ENCODE measurements at regions not wholly inside any gene's neighbourhood (a gene's known extent, or its start where the extent isn't known, plus 50 kb on each side); places are given as distances from the start of the nearest gene placed in this dataset.

- no peaks in the 10 kb centered on the region for H3F3A ChIP-seq (ENCODE audit: insufficient read depth)
- no peak overlapping the region for H3K27ac ChIP-seq (ENCODE audit: low read depth, low read length)
- no peaks in the 10 kb centered on the region for H4K20me1 ChIP-seq (ENCODE audit: low read depth, low read length)
- H3K9me2 ChIP-seq (replicated peaks; ENCODE audit: insufficient read depth, low read length) = no peaks in the 10 kb centered on the region
- no peak overlapping the region for H3K4me3 ChIP-seq (ENCODE audit: insufficient read depth, low read length, poor library complexity, severe bottlenecking)
- no peaks in the 10 kb centered on the region for H3K36me3 ChIP-seq (ENCODE audit: low read length)
- H3K9me3 ChIP-seq (ENCODE audit: insufficient read depth, low read length) = no peaks in the 10 kb centered on the region
- H3K79me2 ChIP-seq (ENCODE audit: insufficient read depth, low read length) = no peaks in the 10 kb centered on the region
- H3K4me2 ChIP-seq (ENCODE audit: low read depth, low read length, poor library complexity, severe bottlenecking) = no peak overlapping the region
- H2AFZ ChIP-seq (ENCODE audit: low read depth, low read length, severe bottlenecking) = no peak overlapping the region
- no peak overlapping the region for H3K9ac ChIP-seq (ENCODE audit: low read length)
- H3K27me3 ChIP-seq (ENCODE audit: low read length) = no peaks in the 10 kb centered on the region
- no peak for TF ChIP-seq CTCF (IDR thresholded peaks at IDR 0.05; ENCODE audit: insufficient read depth, low read length, poor library complexity, severe bottlenecking)
- no peak for TF ChIP-seq EZH2phosphoT487 (conservative IDR thresholded peaks at IDR 0.05; ENCODE audit: low read length)
These were observed 80.0 kb downstream of the MZT1 start for GRCh38 chr13:72647422-72647821.

- Histone ChIP-seq H3K27ac (ENCODE audit: low read depth, low read length) (no peak overlapping the region), H3K9ac (ENCODE audit: low read length) (no peak overlapping the region), H3K4me2 (ENCODE audit: low read depth, low read length, poor library complexity, severe bottlenecking) (no peak overlapping the region), H2AFZ (ENCODE audit: low read depth, low read length, severe bottlenecking) (no peak overlapping the region), H3F3A (ENCODE audit: insufficient read depth) (no peaks in the 10 kb centered on the region), H3K9me2 (replicated peaks; ENCODE audit: insufficient read depth, low read length) (no peaks in the 10 kb centered on the region), H3K36me3 (ENCODE audit: low read length) (no peaks in the 10 kb centered on the region), H3K4me3 (ENCODE audit: insufficient read depth, low read length, poor library complexity, severe bottlenecking) (no peak overlapping the region), H3K9me3 (ENCODE audit: insufficient read depth, low read length) (no peaks in the 10 kb centered on the region), H3K27me3 (ENCODE audit: low read length) (no peaks in the 10 kb centered on the region), H3K79me2 (ENCODE audit: insufficient read depth, low read length) (no peaks in the 10 kb centered on the region), H4K20me1 (ENCODE audit: low read depth, low read length) (no peaks in the 10 kb centered on the region)
- TF ChIP-seq CTCF (IDR thresholded peaks at IDR 0.05; ENCODE audit: insufficient read depth, low read length, poor library complexity, severe bottlenecking) (no peak), EZH2phosphoT487 (conservative IDR thresholded peaks at IDR 0.05; ENCODE audit: low read length) (no peak)
These were observed 81.9 kb downstream of the MZT1 start for GRCh38 chr13:72645521-72645920.

- no peaks in the 10 kb centered on the region for H4K20me1 ChIP-seq (ENCODE audit: low read depth, low read length)
- TF ChIP-seq CTCF (IDR thresholded peaks at IDR 0.05; ENCODE audit: insufficient read depth, low read length, poor library complexity, severe bottlenecking) (peak; percentile 72), EZH2phosphoT487 (conservative IDR thresholded peaks at IDR 0.05; ENCODE audit: low read length) (no peak)
- no peak overlapping the region for H3K27ac ChIP-seq (ENCODE audit: low read depth, low read length)
- no peaks in the 10 kb centered on the region for H3F3A ChIP-seq (ENCODE audit: insufficient read depth)
- no peak overlapping the region for H3K9ac ChIP-seq (ENCODE audit: low read length)
- no peaks in the 10 kb centered on the region for H3K36me3 ChIP-seq (ENCODE audit: low read length)
- no peaks in the 10 kb centered on the region for H3K27me3 ChIP-seq (ENCODE audit: low read length)
- H3K4me3 ChIP-seq (ENCODE audit: insufficient read depth, low read length, poor library complexity, severe bottlenecking) = no peak overlapping the region
- H3K79me2 ChIP-seq (ENCODE audit: insufficient read depth, low read length) = no peaks in the 10 kb centered on the region
- no peak overlapping the region for H2AFZ ChIP-seq (ENCODE audit: low read depth, low read length, severe bottlenecking)
- no peak overlapping the region for H3K4me2 ChIP-seq (ENCODE audit: low read depth, low read length, poor library complexity, severe bottlenecking)
- H3K9me2 ChIP-seq (replicated peaks; ENCODE audit: insufficient read depth, low read length) = no peaks in the 10 kb centered on the region
- H3K9me3 ChIP-seq (ENCODE audit: insufficient read depth, low read length) = no peaks in the 10 kb centered on the region
These were observed 84.0 kb downstream of the MZT1 start for GRCh38 chr13:72643311-72643989.

All from SU-DHL-6 (cell line).